H9 (cell line): ENCODE measurements at regions not wholly inside any gene's neighbourhood (a gene's known extent, or its start where the extent isn't known, plus 50 kb on each side); places are given as distances from the start of the nearest gene placed in this dataset.

ENCODE experiments used
- DNase-seq: peaks from one replicate; pipeline ENCODE4 v3.0.0-alpha.2; 2017
- H2AFZ ChIP-seq: one replicate; pipeline ENCODE4 v1.6.1; 2013; ENCODE audit warnings: mild to moderate bottlenecking, low read length, control low read depth, moderate library complexity
- H2AK5ac ChIP-seq: 2 replicates; pipeline ENCODE4 v1.6.1; 2013; ENCODE audit warnings: low read length, control low read depth, mixed read lengths; ENCODE audit not compliant: insufficient read length
- H2BK120ac ChIP-seq: one replicate; pipeline ENCODE4 v1.6.1; 2013; ENCODE audit warnings: low read depth, mild to moderate bottlenecking, low read length, control low read depth, inconsistent platforms; ENCODE audit not compliant: poor library complexity, severe bottlenecking
- H2BK12ac ChIP-seq: 2 replicates; pipeline ENCODE4 v1.6.1; 2013; ENCODE audit warnings: low read length, control low read depth, mixed read lengths, low read depth; ENCODE audit not compliant: insufficient read length
- H2BK15ac ChIP-seq: 2 replicates; pipeline ENCODE4 v1.6.1; 2013; ENCODE audit warnings: low read depth, low read length, control low read depth
- H2BK20ac ChIP-seq: one replicate; pipeline ENCODE4 v1.6.1; 2013; ENCODE audit warnings: low read depth, mild to moderate bottlenecking, low read length, control low read depth, inconsistent platforms; ENCODE audit not compliant: poor library complexity, severe bottlenecking
- H2BK5ac ChIP-seq: 2 replicates; pipeline ENCODE4 v1.6.1; 2013; ENCODE audit warnings: low read length, control low read depth, mixed read lengths; ENCODE audit not compliant: insufficient read length
- H3K14ac ChIP-seq: 2 replicates; pipeline ENCODE4 v1.6.1; 2013; ENCODE audit warnings: low read length, control low read depth; ENCODE audit not compliant: insufficient read depth
- H3K18ac ChIP-seq: 2 replicates; pipeline ENCODE4 v1.6.1; 2013; ENCODE audit warnings: low read depth, mild to moderate bottlenecking, mixed read lengths, low read length, control low read depth; ENCODE audit not compliant: insufficient read length
- H3K23ac ChIP-seq: 2 replicates; pipeline ENCODE4 v1.6.1; 2013; ENCODE audit warnings: low read length, control low read depth, mixed read lengths, low read depth; ENCODE audit not compliant: insufficient read length
- H3K23me2 ChIP-seq: 2 replicates; pipeline ENCODE4 v1.6.1; 2013; ENCODE audit warnings: low read depth, mild to moderate bottlenecking, mixed read lengths, low read length, control low read depth; ENCODE audit not compliant: insufficient read length, poor library complexity, severe bottlenecking
- H3K27ac ChIP-seq: 2 replicates; pipeline ENCODE4 v1.5.1; 2013; ENCODE audit warnings: low read length, control low read depth, mixed read lengths, low read depth; ENCODE audit not compliant: insufficient read length
- H3K27me3 ChIP-seq: 2 replicates; pipeline ENCODE4 v1.6.1; 2013; ENCODE audit warnings: low read length, control low read depth, inconsistent platforms; ENCODE audit not compliant: insufficient read depth
- H3K4ac ChIP-seq: 2 replicates; pipeline ENCODE4 v1.6.1; 2013; ENCODE audit warnings: low read depth, mild to moderate bottlenecking, control low read depth, inconsistent platforms, low read length, moderate library complexity
- H3K4me1 ChIP-seq: 2 replicates; pipeline ENCODE4 v1.6.1; 2013; ENCODE audit warnings: low read length, control low read depth, inconsistent platforms; ENCODE audit not compliant: insufficient read depth
- H3K4me2 ChIP-seq: 2 replicates; pipeline ENCODE4 v1.6.1; 2013; ENCODE audit warnings: low read length, control low read depth, mixed read lengths; ENCODE audit not compliant: insufficient read length, insufficient read depth
- H3K56ac ChIP-seq: 2 replicates; pipeline ENCODE4 v1.6.1; 2013; ENCODE audit warnings: low read depth, mild to moderate bottlenecking, mixed read lengths, low read length, control low read depth; ENCODE audit not compliant: insufficient read length
- H3K79me1 ChIP-seq: 2 replicates; pipeline ENCODE4 v1.6.1; 2013; ENCODE audit warnings: low read depth, mild to moderate bottlenecking, moderate library complexity, low read length, control low read depth, inconsistent platforms; ENCODE audit not compliant: insufficient read depth, poor library complexity, severe bottlenecking
- H3K79me2 ChIP-seq: 2 replicates; pipeline ENCODE4 v1.6.1; 2013; ENCODE audit warnings: low read length, control low read depth, inconsistent platforms; ENCODE audit not compliant: insufficient read depth
- H3K9ac ChIP-seq: 2 replicates; pipeline ENCODE4 v1.6.1; 2013; ENCODE audit warnings: low read length, control low read depth, mixed read lengths; ENCODE audit not compliant: insufficient read length; ENCODE audit errors: extremely low read depth
- H3K9me3 ChIP-seq: one replicate; pipeline ENCODE4 v1.6.1; 2013; ENCODE audit warnings: low read depth, low read length, inconsistent platforms; ENCODE audit not compliant: control insufficient read depth
- H3T11ph ChIP-seq: one replicate; pipeline ENCODE4 v1.6.1; 2013; ENCODE audit warnings: mild to moderate bottlenecking, low read length, control low read depth, inconsistent platforms
- H4K20me1 ChIP-seq: one replicate; pipeline ENCODE4 v1.6.1; 2013; ENCODE audit not compliant: control insufficient read depth, insufficient read length, insufficient read depth
- H4K5ac ChIP-seq: 2 replicates; pipeline ENCODE4 v1.6.1; 2013; ENCODE audit warnings: low read depth, mild to moderate bottlenecking, mixed read lengths, low read length, control low read depth; ENCODE audit not compliant: insufficient read length
- H4K8ac ChIP-seq: replicated peaks from 2 replicates; pipeline ENCODE4 v1.6.1; 2013; ENCODE audit warnings: low read length, control low read depth, mixed read lengths, low read depth; ENCODE audit not compliant: insufficient read length
- H4K91ac ChIP-seq: 2 replicates; pipeline ENCODE4 v1.6.1; 2013; ENCODE audit warnings: low read depth, mild to moderate bottlenecking, moderate library complexity, mixed read lengths, low read length, control low read depth; ENCODE audit not compliant: insufficient read length
- H3K27ac Mint-ChIP-seq, 3 experiments: 2 replicates in 2 of 3; 3 replicates in 1 of 3; pipeline ENCODE4 v1.8.0; 2020 to 2021; ENCODE audit warnings: mixed read lengths in 3 of 3, mild to moderate bottlenecking in 1 of 3, moderate library complexity in 1 of 3
- H3K27me3 Mint-ChIP-seq: 2 replicates; pipeline ENCODE4 v1.8.0; 2021; ENCODE audit warnings: low read depth, mild to moderate bottlenecking, moderate library complexity, mixed read lengths
- H3K36me3 Mint-ChIP-seq, 3 experiments: 2 replicates in 2 of 3; 3 replicates in 1 of 3; pipeline ENCODE4 v1.8.0; 2020 to 2021; ENCODE audit warnings: low read depth in 3 of 3, mixed read lengths in 3 of 3; ENCODE audit not compliant: insufficient read depth in 1 of 3
- H3K4me1 Mint-ChIP-seq, 2 experiments: 2 replicates each; pipeline ENCODE4 v1.8.0; 2020; ENCODE audit warnings: mixed read lengths in 2 of 2
- H3K4me3 Mint-ChIP-seq, 2 experiments: 2 replicates in 1 of 2; 3 replicates in 1 of 2; pipeline ENCODE4 v1.8.0; 2020 to 2021; ENCODE audit warnings: mild to moderate bottlenecking in 2 of 2, mixed read lengths in 2 of 2, moderate library complexity in 1 of 2
- H3K9me3 Mint-ChIP-seq, 2 experiments: 2 replicates in 1 of 2; 3 replicates in 1 of 2; pipeline ENCODE4 v1.8.0; 2020; ENCODE audit warnings: mild to moderate bottlenecking in 2 of 2, mixed read lengths in 2 of 2, moderate library complexity in 1 of 2
- CTCF ChIP-seq: fragments of 200-600 bp; sonication (generic); conservative IDR thresholded peaks from 3 replicates; pipeline ENCODE4 v1.8.0; 2021; ENCODE audit warnings: antibody characterized with exemption, mild to moderate bottlenecking

- no peak for TF ChIP-seq CTCF
- H4K8ac ChIP-seq, result no peak overlapping the region
- no peak overlapping the region for H2AFZ ChIP-seq
- no peak overlapping the region for H3K9ac ChIP-seq
- no peaks in the 10 kb centered on the region for H3K4me1 ChIP-seq
- no peak overlapping the region for H2BK20ac ChIP-seq
- no peak overlapping the region for H4K91ac ChIP-seq
- peaks cover 0 to 2% (median 0%) of the 10 kb centered on the region in 3 experiments; a peak in 1 of 7 replicates for H3K36me3 Mint-ChIP-seq
- no peaks in the 10 kb centered on the region for H3K79me1 ChIP-seq
- H3K9me3 ChIP-seq, result no peaks in the 10 kb centered on the region
- H2BK120ac ChIP-seq, result no peak overlapping the region
- no peak overlapping the region for H3K18ac ChIP-seq
- no peak overlapping the region for H3K27ac ChIP-seq
- no peak overlapping the region for H3K23ac ChIP-seq
- no peaks in the 10 kb centered on the region for H3K79me2 ChIP-seq
- H3K4me1 Mint-ChIP-seq, result no peaks in the 10 kb centered on the region
- H2AK5ac ChIP-seq, result no peak overlapping the region
- no peak overlapping the region for H3K4me2 ChIP-seq
- no peak overlapping the region for H3K4ac ChIP-seq
- no peak overlapping the region for H2BK15ac ChIP-seq
- no peak overlapping the region for H3K14ac ChIP-seq
- H3K27me3 Mint-ChIP-seq, result no peaks in the 10 kb centered on the region
- H3K27ac Mint-ChIP-seq, result no peak overlapping the region
- peaks cover 2 to 7% of the 10 kb centered on the region in 2 experiments; a peak in 2 of 5 replicates for H3K9me3 Mint-ChIP-seq
- H4K5ac ChIP-seq, result no peak overlapping the region
- H2BK12ac ChIP-seq, result no peak overlapping the region
- no peak overlapping the region for H3K56ac ChIP-seq
- H3K23me2 ChIP-seq, result no peaks in the 10 kb centered on the region
- no peak for DNase-seq
- no peak overlapping the region for H3K4me3 Mint-ChIP-seq
- H2BK5ac ChIP-seq, result no peak overlapping the region
- H3K27me3 ChIP-seq, result no peaks in the 10 kb centered on the region
- H3T11ph ChIP-seq, result no peak overlapping the region
- H4K20me1 ChIP-seq, result no peaks in the 10 kb centered on the region
Measured at GRCh38 chr1:214718724-214719123, 115.7 kb downstream of the CENPF start.
